Endodermal cell (in vitro differentiated cells): ENCODE measurements at regions not wholly inside any gene's neighbourhood (a gene's known extent, or its start where the extent isn't known, plus 50 kb on each side); places are given as distances from the start of the nearest gene placed in this dataset.

Experiments used
- DNase-seq: peaks from one replicate; pipeline ENCODE4 v3.0.0-alpha.2; 2017
- H3K27ac ChIP-seq: 2 replicates; pipeline ENCODE4 v1.5.1; 2013; ENCODE audit warnings: mild to moderate bottlenecking, low read depth, low read length, moderate library complexity
- H3K27me3 ChIP-seq: 2 replicates; pipeline ENCODE4 v1.6.1; 2013; ENCODE audit warnings: mild to moderate bottlenecking, low read length, moderate library complexity; ENCODE audit not compliant: insufficient read depth, control insufficient read depth, poor library complexity, severe bottlenecking
- H3K36me3 ChIP-seq: 2 replicates; pipeline ENCODE4 v1.7.0; 2013; ENCODE audit warnings: mild to moderate bottlenecking, low read length, moderate library complexity; ENCODE audit not compliant: control insufficient read depth, insufficient read depth
- H3K4me1 ChIP-seq: one replicate; pipeline ENCODE4 v1.7.0; 2013; ENCODE audit warnings: low read length; ENCODE audit not compliant: control insufficient read depth, insufficient read depth
- H3K4me3 ChIP-seq: 2 replicates; pipeline ENCODE4 v1.5.1; 2013; ENCODE audit warnings: mild to moderate bottlenecking, low read length, moderate library complexity
- H3K9ac ChIP-seq: 2 replicates; pipeline ENCODE4 v1.6.1; 2013; ENCODE audit warnings: mild to moderate bottlenecking, low read length, moderate library complexity; ENCODE audit not compliant: poor library complexity, severe bottlenecking; ENCODE audit errors: extremely low read depth
- H3K9me3 ChIP-seq: 2 replicates; pipeline ENCODE4 v1.6.1; 2013; ENCODE audit warnings: mild to moderate bottlenecking, low read length, moderate library complexity; ENCODE audit not compliant: control insufficient read depth
- H3K27ac Mint-ChIP-seq: 2 replicates; pipeline ENCODE4 v1.8.0; 2020; ENCODE audit warnings: mixed read lengths
- H3K27me3 Mint-ChIP-seq: 2 replicates; pipeline ENCODE4 v1.8.0; 2021; ENCODE audit warnings: mild to moderate bottlenecking, mixed read lengths; ENCODE audit not compliant: insufficient read depth
- H3K36me3 Mint-ChIP-seq: 2 replicates; pipeline ENCODE4 v1.8.0; 2020; ENCODE audit warnings: low read depth, mixed read lengths
- H3K4me1 Mint-ChIP-seq: 2 replicates; pipeline ENCODE4 v1.8.0; 2020; ENCODE audit warnings: mixed read lengths
- H3K4me3 Mint-ChIP-seq: 2 replicates; pipeline ENCODE4 v1.8.0; 2020; ENCODE audit warnings: mild to moderate bottlenecking, moderate library complexity, mixed read lengths
- H3K9me3 Mint-ChIP-seq: 2 replicates; pipeline ENCODE4 v1.8.0; 2020; ENCODE audit warnings: mild to moderate bottlenecking, mixed read lengths
- WGBS, 2 experiments: methylation state at CpG; one replicate each; pipeline versions ENCODE4 v1.1.5 to v1.1.7; 2013; ENCODE audit warnings: missing lambda C conversion rate in 2 of 2, mixed read lengths in 1 of 2; ENCODE audit not compliant: insufficient coverage in 1 of 2, insufficient read length in 1 of 2; 5-methylcytosine and 5-hydroxymethylcytosine counted together
- TF ChIP-seq, protein P1 (sequence below): fragments of 200-600 bp; sonication (generic); conservative IDR thresholded peaks from 2 replicates; pipeline ENCODE4 v1.5.0; 2021; ENCODE audit warnings: antibody characterized with exemption, mild to moderate bottlenecking

- WGBS, 2 experiments, result 80 to 84% methylated on average over 11 to 12 of the region's 12 CpGs
- no peak for DNase-seq
- Histone ChIP-seq H3K9me3 (peaks cover 6% of the 10 kb centered on the region), H3K27me3 (no peaks in the 10 kb centered on the region), H3K36me3 (no peaks in the 10 kb centered on the region), H3K27ac (no peak overlapping the region), H3K9ac (no peak overlapping the region), H3K4me1 (no peaks in the 10 kb centered on the region), H3K4me3 (no peak overlapping the region)
- TF ChIP-seq, protein P1, sequence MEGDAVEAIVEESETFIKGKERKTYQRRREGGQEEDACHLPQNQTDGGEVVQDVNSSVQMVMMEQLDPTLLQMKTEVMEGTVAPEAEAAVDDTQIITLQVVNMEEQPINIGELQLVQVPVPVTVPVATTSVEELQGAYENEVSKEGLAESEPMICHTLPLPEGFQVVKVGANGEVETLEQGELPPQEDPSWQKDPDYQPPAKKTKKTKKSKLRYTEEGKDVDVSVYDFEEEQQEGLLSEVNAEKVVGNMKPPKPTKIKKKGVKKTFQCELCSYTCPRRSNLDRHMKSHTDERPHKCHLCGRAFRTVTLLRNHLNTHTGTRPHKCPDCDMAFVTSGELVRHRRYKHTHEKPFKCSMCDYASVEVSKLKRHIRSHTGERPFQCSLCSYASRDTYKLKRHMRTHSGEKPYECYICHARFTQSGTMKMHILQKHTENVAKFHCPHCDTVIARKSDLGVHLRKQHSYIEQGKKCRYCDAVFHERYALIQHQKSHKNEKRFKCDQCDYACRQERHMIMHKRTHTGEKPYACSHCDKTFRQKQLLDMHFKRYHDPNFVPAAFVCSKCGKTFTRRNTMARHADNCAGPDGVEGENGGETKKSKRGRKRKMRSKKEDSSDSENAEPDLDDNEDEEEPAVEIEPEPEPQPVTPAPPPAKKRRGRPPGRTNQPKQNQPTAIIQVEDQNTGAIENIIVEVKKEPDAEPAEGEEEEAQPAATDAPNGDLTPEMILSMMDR, result no peak
- H3K36me3 Mint-ChIP-seq, result no peaks in the 10 kb centered on the region
- no peak overlapping the region for H3K4me3 Mint-ChIP-seq
- no peaks in the 10 kb centered on the region for H3K27me3 Mint-ChIP-seq
- peaks cover 10% of the 10 kb centered on the region for H3K9me3 Mint-ChIP-seq
- H3K27ac Mint-ChIP-seq, result no peak overlapping the region
- H3K4me1 Mint-ChIP-seq, result peaks cover 4% of the 10 kb centered on the region
Observed at GRCh38 chr10:14448197-14448990, 117.7 kb upstream of the FRMD4A start.

DNA sequence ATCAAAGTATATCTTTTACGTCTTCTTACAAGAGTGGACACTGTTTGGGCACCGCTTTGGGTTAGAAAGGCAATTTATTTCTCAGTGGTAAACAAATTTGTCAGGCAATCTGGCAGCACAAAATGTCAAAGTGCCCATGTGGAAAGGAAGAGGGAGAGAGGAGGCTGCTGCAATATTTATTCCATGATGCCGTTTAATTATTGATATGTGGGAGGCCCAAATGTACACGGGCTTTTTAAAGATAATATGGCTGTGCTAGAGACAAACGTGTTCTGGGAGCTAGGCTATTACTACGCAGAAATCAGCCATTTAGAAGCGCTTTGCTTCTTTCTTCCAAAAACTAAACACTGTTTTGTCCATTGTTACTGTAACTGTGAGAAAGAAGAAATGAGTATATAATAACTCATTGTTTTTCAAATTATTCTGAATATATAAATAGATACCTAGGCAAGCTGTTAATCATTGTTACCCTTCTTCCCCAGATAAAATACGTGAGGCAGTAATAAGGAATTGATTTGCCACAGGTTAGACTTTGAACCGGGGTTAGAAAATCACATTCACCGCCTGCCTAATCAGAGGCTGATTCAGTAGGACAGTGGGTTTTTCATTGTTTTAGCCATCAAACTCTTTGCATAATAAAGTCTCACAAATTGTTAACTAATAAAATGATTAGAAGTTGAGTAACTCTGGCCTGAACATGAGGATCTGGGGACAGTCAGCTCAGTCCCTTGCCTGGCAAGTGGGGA, 116.5 kb upstream of the FRMD4A start:
- no peak for DNase-seq
- Histone ChIP-seq H3K27me3 (no peaks in the 10 kb centered on the region), H3K4me3 (no peak overlapping the region), H3K9me3 (peaks cover 6% of the 10 kb centered on the region), H3K9ac (no peak overlapping the region), H3K36me3 (no peaks in the 10 kb centered on the region), H3K27ac (no peak overlapping the region), H3K4me1 (peaks cover 2% of the 10 kb centered on the region)
- Mint-ChIP-seq H3K36me3 (no peaks in the 10 kb centered on the region), H3K27me3 (no peaks in the 10 kb centered on the region), H3K9me3 (peaks cover 9% of the 10 kb centered on the region), H3K4me1 (peaks cover 6% of the 10 kb centered on the region), H3K4me3 (no peak overlapping the region), H3K27ac (no peak overlapping the region)
- WGBS, 2 experiments, result 95 to 96% methylated on average over 6 to 10 of the region's 10 CpGs
- TF ChIP-seq, protein P1, result no peak

DNA sequence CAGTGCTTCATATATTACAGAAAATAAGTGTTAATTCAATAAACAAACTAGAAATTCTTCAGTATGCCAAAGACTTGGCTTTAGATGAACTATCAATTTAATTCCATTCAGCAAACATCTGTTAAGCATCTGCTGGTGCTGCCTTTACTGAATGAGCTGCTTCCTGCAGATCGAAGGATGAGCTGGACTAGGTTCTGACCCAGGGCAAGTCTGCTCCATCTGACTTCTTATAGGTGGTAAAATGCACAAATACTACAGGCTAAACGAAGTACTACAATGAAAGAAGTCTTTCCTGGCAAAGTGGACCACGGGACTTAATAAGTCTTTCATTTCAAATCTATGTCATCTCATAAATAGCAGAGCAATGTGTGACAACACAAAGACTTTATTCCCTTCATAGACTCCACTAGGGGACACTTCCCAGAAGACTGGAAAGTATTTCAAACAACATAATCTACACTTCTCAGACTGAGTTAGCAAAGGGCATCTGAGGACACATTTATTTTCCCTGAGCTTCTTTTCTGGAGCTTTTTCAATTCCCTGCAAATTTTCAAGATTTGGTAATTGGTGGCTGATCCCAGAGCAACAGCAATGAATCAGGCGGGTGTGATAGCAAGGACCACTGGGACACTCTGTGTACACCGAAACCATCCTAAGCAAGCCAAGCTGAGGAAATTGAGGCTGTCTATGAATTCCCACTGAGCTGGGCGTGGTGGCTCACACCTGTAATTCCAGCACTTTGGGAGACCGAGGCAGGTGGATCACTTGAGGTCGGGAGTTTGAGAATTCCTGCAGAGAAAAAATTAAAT, 108.9 kb upstream of the FRMD4A start:
- no peak overlapping the region for H3K27ac ChIP-seq
- no peak for DNase-seq
- no peak overlapping the region for H3K4me3 ChIP-seq
- H3K4me1 ChIP-seq, result peaks cover 2% of the 10 kb centered on the region
- no peak overlapping the region for H3K9ac ChIP-seq
- no peaks in the 10 kb centered on the region for H3K36me3 ChIP-seq
- 90 to 93% methylated on average over 6 to 8 of the region's 8 CpGs for WGBS, 2 experiments
- Mint-ChIP-seq H3K4me1 (peaks cover 16% of the 10 kb centered on the region), H3K36me3 (no peaks in the 10 kb centered on the region), H3K27ac (no peak overlapping the region), H3K27me3 (no peaks in the 10 kb centered on the region), H3K4me3 (no peak overlapping the region), H3K9me3 (no peaks in the 10 kb centered on the region)
- H3K9me3 ChIP-seq, result no peaks in the 10 kb centered on the region
- no peaks in the 10 kb centered on the region for H3K27me3 ChIP-seq
- TF ChIP-seq, protein P1, result peak; percentile 42
